NT2/D1 (cell line): ENCODE measurements at regions not wholly inside any gene's neighbourhood (a gene's known extent, or its start where the extent isn't known, plus 50 kb on each side); places are given as distances from the start of the nearest gene placed in this dataset.

Experiments used
- SUZ12 ChIP-seq: IDR thresholded peaks from 2 replicates; pipeline ENCODE4 v1.6.1; 2011; ENCODE audit not compliant: insufficient read length, insufficient read depth; ENCODE audit errors: extremely low read depth
- ZNF274 ChIP-seq: IDR thresholded peaks from 2 replicates; pipeline ENCODE4 v1.6.1; 2011; ENCODE audit warnings: mild to moderate bottlenecking, low read depth, low read length

GRCh38 chr15:62922514-62922913 is 120.0 kb upstream of the TPM1 start:
- TF ChIP-seq ZNF274, result no peak
- TF ChIP-seq SUZ12, result no peak
